Motor neuron (in vitro differentiated cells): ENCODE measurements at regions not wholly inside any gene's neighbourhood (a gene's known extent, or its start where the extent isn't known, plus 50 kb on each side); places are given as distances from the start of the nearest gene placed in this dataset.
A peak's percentile ranks its signal among the peaks of the same experiment; 100 is the strongest.

Experiments
- ATAC-seq, 8 experiments: fragments of 200-7000 bp; cut with Tn5 transposase; replicated peaks in 6 of 8; 2 replicates each; pipeline ENCODE4 v1.8.0; 2021; ENCODE audit warnings: mild to moderate bottlenecking in 8 of 8, moderate library complexity in 8 of 8
- H3K27ac ChIP-seq, 2 donors: fragments of 250-450 bp; sonication (Bioruptor Pico); 2 replicates each; pipeline ENCODE4 v1.9.0; 2021; ENCODE audit warnings: antibody characterized with exemption in 2 of 2, mild to moderate bottlenecking in 2 of 2, moderate library complexity in 1 of 2
- H3K4me1 ChIP-seq, 2 donors: fragments of 250-450 bp; sonication (Bioruptor Pico); replicated peaks in 1 of 2; 2 replicates each; pipeline ENCODE4 v1.6.1; 2021; ENCODE audit warnings: antibody characterized with exemption in 2 of 2, mild to moderate bottlenecking in 2 of 2, moderate library complexity in 1 of 2
- H3K4me3 ChIP-seq, 5 donors: fragments of 250-450 bp; sonication (Bioruptor Pico); 2 replicates each; pipeline ENCODE4 v1.9.0; 2021; ENCODE audit warnings: antibody characterized with exemption in 5 of 5, mild to moderate bottlenecking in 5 of 5, moderate library complexity in 4 of 5
- WGBS, 10 experiments: fragments of 450-650 bp; shearing (Covaris generic); methylation state at CpG; one replicate each; pipeline ENCODE4 v1.0.0; 2022; 5-methylcytosine and 5-hydroxymethylcytosine counted together
- in situ Hi-C, 9 experiments: fragments of 400-800 bp; cut with MboI; loops; one replicate each; pipeline ENCODE4 v1.15.0; 2021; ENCODE audit warnings: low sequenced_read_pairs in 9 of 9, low pct_unique_long_range_greater_than_20kb in 2 of 9; ENCODE audit not compliant: unreplicated experiment in 9 of 9

DNA sequence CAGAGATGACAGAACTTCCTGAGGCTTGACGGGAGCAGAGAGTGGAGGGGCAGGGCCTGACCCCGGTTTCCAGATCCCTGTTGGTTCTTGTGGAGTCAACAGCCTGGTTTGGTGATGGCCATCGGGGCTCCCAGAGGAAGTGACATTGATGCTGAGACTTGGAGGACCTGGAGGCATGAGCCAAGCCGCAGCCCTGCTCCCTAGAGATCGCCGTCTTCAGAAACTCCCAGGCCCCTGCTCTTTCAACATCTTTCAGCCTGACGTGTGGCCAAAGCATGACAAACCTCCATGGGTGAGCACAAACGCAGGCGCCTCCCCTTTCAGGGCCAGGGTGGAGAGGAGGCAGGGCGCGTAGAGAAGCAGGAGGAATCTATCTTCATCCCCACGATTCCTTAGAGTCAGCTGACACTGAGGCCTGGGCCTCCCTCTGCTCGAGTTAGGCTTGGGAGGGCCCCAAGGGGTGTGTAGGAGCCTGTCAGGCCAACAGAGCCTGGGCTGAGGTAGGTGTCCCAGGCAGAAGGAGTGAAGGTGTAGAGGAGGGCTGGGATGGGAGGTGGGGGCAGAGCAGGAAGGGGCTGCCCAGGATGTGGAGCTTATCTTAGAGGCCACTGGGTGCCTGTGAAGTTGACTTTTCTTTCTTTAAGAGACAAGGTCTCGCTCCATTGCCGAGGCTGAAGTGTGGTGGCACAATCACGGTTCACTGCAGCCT is 56.1 kb upstream of the MED9 start:
- in situ Hi-C loops = no loop called here
- no peak overlapping the region for H3K27ac ChIP-seq
- H3K4me3 ChIP-seq = no peak overlapping the region
- ATAC-seq = peak in 3 of 8 experiments; percentile 6 to 94 (median 82)
- peaks cover 13 to 14% of the 10 kb centered on the region in 2 donors for H3K4me1 ChIP-seq
- 20 to 96% (median 68%) methylated on average over 1 to 14 of the region's 16 CpGs; no CpG with 5 or more reads in 3 of the 10 experiments for WGBS, 10 experiments

DNA sequence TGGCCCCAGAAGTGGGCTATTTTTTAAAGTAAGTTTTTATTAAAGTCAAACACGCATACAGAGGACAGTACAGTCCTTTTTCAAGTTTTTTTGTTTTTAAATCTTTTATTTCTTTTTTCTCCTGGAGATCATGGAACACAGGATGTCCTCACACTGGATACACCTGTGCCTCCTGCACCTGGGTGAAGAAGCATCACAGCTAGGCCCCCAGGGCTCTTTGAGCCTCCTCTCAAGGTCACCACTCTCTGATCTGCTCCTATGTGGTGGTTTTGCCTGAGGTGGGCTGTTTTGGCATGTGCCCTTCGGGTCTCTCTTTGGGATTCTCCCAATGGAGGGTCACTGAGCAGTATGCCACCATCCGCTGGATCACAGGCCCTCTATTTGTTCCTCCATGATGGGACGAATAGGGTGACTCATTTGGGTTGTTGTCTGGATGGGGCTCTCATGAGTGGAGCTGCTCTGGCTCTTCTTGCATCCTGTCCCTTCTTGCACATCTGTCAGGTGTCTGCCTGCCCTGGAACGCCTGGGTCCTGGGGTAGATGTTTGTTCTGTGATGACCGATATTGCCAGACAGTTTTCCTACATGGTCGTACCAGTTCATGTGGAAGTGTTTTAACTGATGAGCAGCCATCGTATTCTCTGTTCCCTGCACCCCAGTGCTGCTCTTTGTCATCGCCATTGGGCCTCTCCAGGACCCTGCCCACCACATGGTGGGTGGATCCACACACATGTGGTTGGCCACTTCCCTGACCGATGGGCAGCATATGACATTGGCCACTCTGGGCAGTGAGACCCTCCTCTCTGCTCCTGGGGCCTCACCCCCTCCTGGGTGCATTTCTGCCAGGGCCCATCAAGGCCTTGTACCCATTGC is 55.2 kb upstream of the MED9 start:
- Histone ChIP-seq H3K4me1 (peaks cover 5 to 6% of the 10 kb centered on the region in 2 donors), H3K27ac (no peak overlapping the region), H3K4me3 (no peak overlapping the region)
- in situ Hi-C loops = no loop called here
- ATAC-seq = no peak
- WGBS, 10 experiments = 43 to 88% (median 63%) methylated on average over 1 to 9 of the region's 10 CpGs; no CpG with 5 or more reads in 1 of the 10 experiments

DNA sequence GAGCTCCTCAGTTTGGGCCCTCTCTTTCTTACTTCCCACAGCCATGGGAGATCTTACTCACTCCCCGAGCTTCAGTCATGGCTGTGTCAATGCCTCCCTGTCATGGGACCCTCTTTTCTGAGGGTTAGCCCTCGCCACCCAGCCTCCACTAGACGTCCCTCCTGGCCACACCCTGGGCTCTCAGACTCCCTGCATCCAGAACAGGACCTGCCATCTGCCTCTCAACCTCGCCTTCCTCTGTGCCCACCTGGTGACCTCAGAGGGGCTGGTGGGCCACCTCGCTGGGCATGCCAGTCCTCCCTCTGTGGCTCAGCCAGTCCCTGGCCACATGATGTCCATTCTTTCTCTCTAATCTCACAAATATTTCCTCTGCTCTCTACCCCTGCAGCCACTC is 54.6 kb upstream of the MED9 start:
- 0 to 100% (median 53%) methylated on average over 1 to 5 of the region's 5 CpGs; no CpG with 5 or more reads in 3 of the 10 experiments for WGBS, 10 experiments

DNA sequence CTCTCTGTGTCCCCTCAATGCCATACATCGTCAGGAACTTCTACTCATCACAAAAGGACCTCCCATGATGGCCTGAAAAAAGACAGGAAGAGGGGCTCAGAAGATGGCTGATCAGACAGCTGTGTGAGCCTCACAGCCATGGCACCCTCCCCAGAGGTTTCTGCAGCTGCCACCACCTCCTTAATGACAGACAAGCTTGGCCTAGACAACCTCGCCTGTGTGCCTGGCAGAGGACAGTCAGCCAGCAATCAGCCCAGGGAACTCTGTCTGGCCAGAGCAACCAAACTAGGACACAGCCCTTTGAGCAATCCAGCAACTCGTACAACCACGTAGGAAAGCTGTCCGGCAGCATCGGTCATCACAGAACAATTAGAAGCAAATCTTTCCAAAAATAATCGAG is 54.2 kb upstream of the MED9 start:
- no peak overlapping the region for H3K4me3 ChIP-seq
- H3K27ac ChIP-seq = no peak overlapping the region
- in situ Hi-C loops = no loop called here
- WGBS, 10 experiments = 66 to 100% (median 76%) methylated on average over 2 to 6 of the region's 7 CpGs; no CpG with 5 or more reads in 2 of the 10 experiments
- no peaks in the 10 kb centered on the region for H3K4me1 ChIP-seq
- no peak for ATAC-seq

More for the DNA sequence above, 54.6 kb upstream of the MED9 start:
- ATAC-seq = no peak
- in situ Hi-C loops = no loop called here
- Histone ChIP-seq H3K4me3 (no peak overlapping the region), H3K4me1 (no peaks in the 10 kb centered on the region), H3K27ac (no peak overlapping the region)

DNA sequence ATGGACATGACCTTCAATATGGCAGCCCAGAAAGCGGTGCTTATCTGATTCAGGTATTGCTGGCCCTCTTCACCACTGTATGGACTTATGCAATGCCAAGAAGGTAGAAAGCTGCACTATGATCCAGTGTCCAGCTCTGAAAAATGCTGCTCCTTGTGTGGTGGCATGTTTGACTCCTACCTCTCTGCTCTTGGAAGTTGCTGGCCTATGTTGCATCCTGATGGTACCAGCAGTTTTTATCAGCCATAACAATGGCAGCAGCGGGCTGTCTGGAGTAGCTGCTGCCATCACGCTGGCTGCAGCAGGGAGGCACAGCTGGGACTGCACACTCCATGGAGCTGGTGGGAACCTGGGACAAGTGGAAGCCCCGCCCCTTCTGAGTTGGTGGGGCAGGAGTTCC is 53.1 kb upstream of the MED9 start:
- no peak for ATAC-seq
- WGBS, 10 experiments = 34 to 100% (median 100%) methylated on average over 1 to 3 of the region's 4 CpGs; no CpG with 5 or more reads in 7 of the 10 experiments

DNA sequence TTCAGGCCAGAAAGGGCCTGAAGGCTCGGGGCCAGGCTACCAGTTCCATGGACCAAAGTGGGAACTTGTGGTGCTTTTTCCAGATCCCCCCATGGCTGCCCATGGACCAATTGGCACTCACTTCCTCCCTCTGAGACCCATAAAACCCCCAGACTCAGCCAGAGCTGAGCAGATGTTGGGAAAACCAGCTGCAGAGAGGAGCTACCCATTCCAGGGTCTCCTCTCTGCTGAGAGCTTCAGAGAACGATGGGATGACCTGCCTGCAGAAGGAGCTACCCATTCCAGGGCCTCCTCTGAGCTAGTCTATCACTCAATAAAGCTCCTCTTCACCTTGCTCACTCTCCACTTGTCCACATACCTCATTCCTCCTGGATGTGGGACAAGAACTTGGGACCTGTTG is 52.2 kb upstream of the MED9 start:
- Histone ChIP-seq H3K4me3 (no peak overlapping the region), H3K4me1 (no peaks in the 10 kb centered on the region), H3K27ac (no peak overlapping the region)
- no peak for ATAC-seq
- in situ Hi-C loops = no loop called here
- WGBS, 10 experiments = 0 to 30% (median 0%) methylated on average over 1 to 2 of the region's 2 CpGs; no CpG with 5 or more reads in 7 of the 10 experiments

More for the DNA sequence above, 53.1 kb upstream of the MED9 start:
- H3K4me3 ChIP-seq = no peak overlapping the region
- no peaks in the 10 kb centered on the region for H3K4me1 ChIP-seq
- H3K27ac ChIP-seq = no peak overlapping the region
- in situ Hi-C loops = no loop called here

DNA sequence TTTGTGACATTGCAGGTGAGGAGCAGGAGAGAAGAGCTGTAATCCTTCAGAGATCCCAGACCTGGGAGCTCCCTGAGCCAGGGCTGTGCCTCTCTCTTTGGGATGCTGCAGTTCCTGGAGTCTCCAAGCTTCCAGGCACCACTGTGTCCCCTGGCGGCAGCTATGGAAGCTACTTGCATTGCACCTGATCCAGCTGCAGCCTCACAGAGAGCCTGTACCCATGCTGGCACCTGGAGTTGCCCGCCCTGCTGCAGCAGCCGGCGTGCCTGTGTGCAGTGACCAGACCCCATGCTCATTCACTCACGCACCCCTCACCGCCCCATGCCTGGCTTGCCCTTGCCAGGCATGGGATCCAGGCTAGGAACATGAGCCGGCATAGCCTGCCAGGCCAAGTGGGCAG is 51.8 kb upstream of the MED9 start:
- 75 to 100% (median 93%) methylated on average over 1 to 7 of the region's 7 CpGs; no CpG with 5 or more reads in 5 of the 10 experiments for whole genome bisulfite sequencing, 10 experiments
- no peak for ATAC-seq
- in situ Hi-C loops = no loop called here
- H3K4me3 ChIP-seq = no peak overlapping the region
- H3K27ac ChIP-seq = no peak overlapping the region
- H3K4me1 ChIP-seq = no peaks in the 10 kb centered on the region

DNA sequence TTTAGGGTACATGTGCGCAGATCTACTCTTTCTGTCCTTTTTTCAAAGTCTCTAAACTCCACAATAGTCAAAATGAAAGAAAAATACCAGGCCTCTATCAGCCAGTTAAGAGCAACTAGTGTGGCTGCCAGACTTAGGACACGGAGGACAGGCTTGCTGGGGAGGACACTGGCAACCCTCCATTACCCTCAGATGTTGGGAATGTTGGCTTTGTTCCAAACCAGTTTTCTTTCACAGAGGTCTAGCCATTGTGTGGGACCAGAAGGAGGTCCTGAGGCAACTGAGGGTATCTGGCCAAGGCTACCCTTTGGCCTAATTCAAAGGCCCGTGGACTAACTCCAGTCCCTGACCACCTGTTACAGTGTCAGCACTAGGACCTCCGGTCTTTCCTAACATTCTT is 51.2 kb upstream of the MED9 start:
- in situ Hi-C loops = no loop called here
- H3K4me3 ChIP-seq = no peak overlapping the region
- H3K27ac ChIP-seq = no peak overlapping the region
- no peak for ATAC-seq
- 36 to 100% (median 67%) methylated on average over 1 to 4 of the region's 4 CpGs; no CpG with 5 or more reads in 1 of the 10 experiments for WGBS, 10 experiments
- H3K4me1 ChIP-seq = no peaks in the 10 kb centered on the region

DNA sequence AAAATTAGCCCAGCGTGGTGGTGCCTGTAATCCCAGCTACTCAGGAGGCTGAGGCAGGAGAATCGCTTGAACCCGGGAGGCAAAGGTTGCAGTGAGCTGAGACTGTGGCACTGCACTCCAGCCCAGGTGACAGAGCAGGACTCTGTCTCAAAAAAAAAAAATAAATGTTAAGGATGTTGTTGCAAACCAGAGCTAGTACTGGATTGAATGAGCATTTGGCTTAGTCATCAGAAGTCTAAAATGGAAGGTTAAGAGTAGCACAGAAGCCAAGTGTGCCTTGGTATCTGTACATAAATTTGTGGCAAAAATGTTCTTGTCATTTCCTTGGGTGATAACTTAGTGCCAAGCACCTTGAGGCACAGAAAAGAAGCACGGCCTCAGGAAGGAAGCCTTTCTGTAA is 50.6 kb upstream of the MED9 start:
- no peak overlapping the region for H3K27ac ChIP-seq
- in situ Hi-C loops = no loop called here
- 20 to 100% (median 74%) methylated on average over 1 to 4 of the region's 4 CpGs; no CpG with 5 or more reads in 2 of the 10 experiments for WGBS, 10 experiments
- no peaks in the 10 kb centered on the region for H3K4me1 ChIP-seq
- ATAC-seq = no peak
- no peak overlapping the region for H3K4me3 ChIP-seq
